Large intestine (tissue), 3 donors: ENCODE measurements at regions not wholly inside any gene's neighbourhood (a gene's known extent, or its start where the extent isn't known, plus 50 kb on each side); places are given as distances from the start of the nearest gene placed in this dataset.

Experiments used
- DNase-seq, 2 donors: peaks; one replicate each; pipeline versions ENCODE4 v3.0.0 to v3.0.0-alpha.2; 2013
- H3K27ac ChIP-seq: one replicate; pipeline ENCODE4 v1.5.1; 2013; ENCODE audit warnings: low read length
- H3K27me3 ChIP-seq: 2 replicates; pipeline ENCODE4 v1.6.1; 2013; ENCODE audit warnings: low read length; ENCODE audit not compliant: control insufficient read depth, insufficient read depth
- H3K36me3 ChIP-seq: 2 replicates; pipeline ENCODE4 v1.6.1; 2013; ENCODE audit warnings: low read length; ENCODE audit not compliant: control insufficient read depth, insufficient read depth
- H3K4me1 ChIP-seq: one replicate; pipeline ENCODE4 v1.6.1; 2013; ENCODE audit warnings: low read length; ENCODE audit not compliant: control insufficient read depth, insufficient read depth
- H3K4me3 ChIP-seq: one replicate; pipeline ENCODE4 v1.5.1; 2013; ENCODE audit warnings: low read length
- H3K9me3 ChIP-seq: one replicate; pipeline ENCODE4 v1.6.1; 2013; ENCODE audit warnings: mild to moderate bottlenecking, low read depth, low read length, moderate library complexity; ENCODE audit not compliant: control insufficient read depth
- WGBS: methylation state at CpG from one replicate; pipeline ENCODE4 v1.1.5; 2013; ENCODE audit warnings: low lambda C conversion rate; ENCODE audit not compliant: insufficient coverage; 5-methylcytosine and 5-hydroxymethylcytosine counted together

DNA sequence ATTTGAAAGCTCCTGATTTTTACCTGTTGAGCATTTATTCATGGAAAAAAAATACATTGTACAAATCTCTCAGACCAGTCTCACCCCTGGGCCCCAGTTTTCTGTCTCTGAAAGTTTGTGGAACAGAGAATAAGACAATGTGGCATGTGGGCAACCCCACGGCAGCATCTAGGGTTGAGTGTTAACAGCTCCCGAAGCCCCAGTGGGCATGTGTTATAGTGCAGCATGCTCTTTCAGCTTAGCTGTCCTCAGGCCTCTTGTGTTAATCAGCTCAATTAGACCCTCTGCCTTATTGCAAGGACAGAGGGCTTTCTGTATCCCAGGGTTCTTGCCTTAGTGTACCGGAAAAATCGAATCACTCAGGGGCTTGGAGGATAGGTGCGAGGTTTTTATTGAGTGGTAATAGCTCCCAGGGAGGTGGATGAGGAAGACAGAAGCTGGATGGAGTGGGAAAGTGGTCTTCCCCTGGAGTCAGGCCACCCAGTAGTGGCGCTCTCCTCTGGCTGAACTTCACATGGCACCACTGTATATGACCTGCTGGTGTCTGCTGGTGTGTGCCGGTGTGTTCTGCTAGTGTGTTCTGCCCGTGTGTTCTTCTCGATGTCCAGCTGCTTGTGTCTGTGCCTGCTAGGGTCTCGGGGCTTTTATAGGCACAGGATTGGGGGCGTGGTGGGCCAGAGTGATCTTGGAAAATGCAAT, 382.8 kb downstream of the EPM2A start:
- no peak overlapping the region for H3K4me3 ChIP-seq
- H3K4me1 ChIP-seq, result no peaks in the 10 kb centered on the region
- no peak overlapping the region for H3K27ac ChIP-seq
- H3K9me3 ChIP-seq, result no peaks in the 10 kb centered on the region
- WGBS, result no CpG with 5 or more reads among the region's 11 CpGs
- no peaks in the 10 kb centered on the region for H3K36me3 ChIP-seq
- DNase-seq, result no peak
- no peaks in the 10 kb centered on the region for H3K27me3 ChIP-seq

DNA sequence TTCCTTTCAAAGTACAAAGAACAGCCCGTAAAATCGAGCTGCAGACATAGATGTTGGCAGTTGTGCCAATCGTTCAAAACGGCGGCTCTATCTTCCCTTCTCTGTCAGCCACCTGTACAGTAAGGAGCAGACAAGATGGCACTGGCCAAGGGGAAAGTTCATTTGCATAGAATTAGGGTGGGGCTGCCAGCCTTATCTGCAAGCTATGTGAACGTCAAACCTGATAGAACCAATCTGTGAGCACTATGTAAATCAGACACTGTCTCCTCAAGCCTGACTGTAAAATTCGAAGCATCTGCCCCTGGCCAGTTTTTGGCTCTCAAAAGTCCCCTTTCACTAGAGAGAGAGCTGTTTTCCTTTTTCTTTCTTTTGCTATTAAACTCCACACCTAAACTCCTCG, 374.5 kb downstream of the EPM2A start:
- no peaks in the 10 kb centered on the region for H3K4me1 ChIP-seq
- 100% methylated on average over 1 of the region's 8 CpGs for WGBS
- H3K27ac ChIP-seq, result no peak overlapping the region
- H3K36me3 ChIP-seq, result no peaks in the 10 kb centered on the region
- H3K27me3 ChIP-seq, result no peaks in the 10 kb centered on the region
- H3K4me3 ChIP-seq, result no peak overlapping the region
- DNase-seq, result no peak
- H3K9me3 ChIP-seq, result no peaks in the 10 kb centered on the region

- no peaks in the 10 kb centered on the region for H3K27me3 ChIP-seq
- H3K4me1 ChIP-seq, result no peaks in the 10 kb centered on the region
- H3K4me3 ChIP-seq, result no peak overlapping the region
- no peak for DNase-seq
- no peaks in the 10 kb centered on the region for H3K36me3 ChIP-seq
- no CpG with 5 or more reads among the region's 5 CpGs for WGBS
- H3K9me3 ChIP-seq, result no peaks in the 10 kb centered on the region
- no peak overlapping the region for H3K27ac ChIP-seq
Measured at GRCh38 chr6:145367149-145367548, 368.2 kb downstream of the EPM2A start.

DNA sequence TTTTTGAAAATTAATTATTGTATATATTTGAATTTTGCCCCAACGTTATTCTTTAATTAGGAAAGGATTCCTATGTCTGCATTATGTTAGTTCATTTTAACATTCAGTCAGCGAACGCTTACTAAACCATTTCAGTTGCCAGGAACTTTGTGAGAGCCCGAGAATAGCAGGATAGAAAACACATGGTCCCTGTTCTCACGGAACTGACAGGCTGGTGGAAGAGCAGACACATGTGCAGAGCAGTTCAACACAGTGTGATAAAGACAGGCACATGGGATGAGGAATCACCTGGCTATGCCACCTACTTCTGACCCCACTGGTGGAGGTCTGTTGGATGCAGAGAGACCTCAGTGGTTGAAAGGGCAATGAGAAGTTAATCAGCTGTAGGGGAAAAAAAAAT, 367.2 kb downstream of the EPM2A start:
- WGBS, result 63% methylated on average over 2 of the region's 5 CpGs
- Histone ChIP-seq H3K27me3 (no peaks in the 10 kb centered on the region), H3K9me3 (no peaks in the 10 kb centered on the region), H3K36me3 (no peaks in the 10 kb centered on the region), H3K27ac (no peak overlapping the region), H3K4me3 (no peak overlapping the region), H3K4me1 (no peaks in the 10 kb centered on the region)
- DNase-seq, result no peak

DNA sequence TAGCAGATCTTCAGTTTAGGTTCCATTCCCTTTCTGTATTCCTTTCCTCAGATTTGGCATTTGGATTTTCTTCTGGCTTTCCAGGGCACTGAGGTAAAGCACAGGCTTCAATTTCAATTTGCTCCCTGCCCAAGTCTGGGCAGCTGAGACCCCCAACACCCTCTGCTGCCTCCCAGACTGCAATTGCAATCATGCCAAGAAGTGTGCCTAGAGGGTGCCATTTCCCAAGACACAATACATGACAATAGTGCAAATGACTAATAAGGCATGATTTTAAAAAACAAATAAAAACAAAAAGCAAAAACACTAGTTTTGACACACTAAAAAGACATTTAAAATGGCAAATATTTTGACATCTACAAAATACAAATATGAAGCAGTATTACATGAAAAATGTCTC, 364.8 kb downstream of the EPM2A start:
- H3K27me3 ChIP-seq, result no peaks in the 10 kb centered on the region
- no peaks in the 10 kb centered on the region for H3K36me3 ChIP-seq

GRCh38 chr6:145372671-145373151, 362.6 kb downstream of the EPM2A start:
- Histone ChIP-seq H3K9me3 (no peaks in the 10 kb centered on the region), H3K27me3 (no peaks in the 10 kb centered on the region), H3K4me3 (no peak overlapping the region), H3K27ac (no peak overlapping the region), H3K36me3 (no peaks in the 10 kb centered on the region), H3K4me1 (no peaks in the 10 kb centered on the region)
- DNase-seq, result no peak
- whole genome bisulfite sequencing, result 80% methylated on average over 1 of the region's 4 CpGs

More for the DNA sequence above, 364.8 kb downstream of the EPM2A start:
- Histone ChIP-seq H3K4me1 (no peaks in the 10 kb centered on the region), H3K27ac (no peak overlapping the region), H3K4me3 (no peak overlapping the region), H3K9me3 (no peaks in the 10 kb centered on the region)
- no peak for DNase-seq

GRCh38 chr6:145373826-145374225, 361.5 kb downstream of the EPM2A start:
- no peak overlapping the region for H3K4me3 ChIP-seq
- no peaks in the 10 kb centered on the region for H3K9me3 ChIP-seq
- no CpG with 5 or more reads among the region's 1 CpG for WGBS
- H3K27ac ChIP-seq, result no peak overlapping the region
- DNase-seq, result no peak
- no peaks in the 10 kb centered on the region for H3K4me1 ChIP-seq
- no peaks in the 10 kb centered on the region for H3K36me3 ChIP-seq
- H3K27me3 ChIP-seq, result no peaks in the 10 kb centered on the region

DNA sequence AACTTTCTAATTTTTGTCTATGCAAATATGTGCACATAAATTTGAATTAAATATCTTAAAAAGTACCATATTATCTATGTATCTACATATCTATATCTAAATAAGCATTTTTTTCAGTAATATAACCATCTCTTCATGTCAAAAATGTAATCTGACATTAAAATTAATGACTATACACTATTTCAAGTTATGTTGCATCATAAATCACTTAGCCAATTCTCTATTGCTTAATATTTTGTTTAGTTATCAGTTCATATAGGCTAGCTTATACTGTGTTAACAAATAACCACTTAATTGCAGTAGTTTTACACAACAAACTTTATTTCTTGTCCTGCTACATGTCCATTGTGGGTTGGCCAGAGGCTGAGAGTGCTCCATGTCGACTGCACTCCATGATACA, 360.8 kb downstream of the EPM2A start:
- Histone ChIP-seq H3K27me3 (no peaks in the 10 kb centered on the region), H3K4me3 (no peak overlapping the region), H3K27ac (no peak overlapping the region), H3K36me3 (no peaks in the 10 kb centered on the region), H3K9me3 (no peaks in the 10 kb centered on the region), H3K4me1 (no peaks in the 10 kb centered on the region)
- no peak for DNase-seq
- WGBS, result no CpG with 5 or more reads among the region's 1 CpG

GRCh38 chr6:145375502-145375901, 359.8 kb downstream of the EPM2A start:
- Histone ChIP-seq H3K27ac (no peak overlapping the region), H3K4me3 (no peak overlapping the region), H3K27me3 (no peaks in the 10 kb centered on the region), H3K9me3 (no peaks in the 10 kb centered on the region), H3K36me3 (no peaks in the 10 kb centered on the region), H3K4me1 (no peaks in the 10 kb centered on the region)
- no CpG with 5 or more reads among the region's 4 CpGs for WGBS
- DNase-seq, result no peak

- no peak for DNase-seq
- H3K36me3 ChIP-seq, result no peaks in the 10 kb centered on the region
- H3K9me3 ChIP-seq, result no peaks in the 10 kb centered on the region
- H3K4me1 ChIP-seq, result no peaks in the 10 kb centered on the region
- no peak overlapping the region for H3K4me3 ChIP-seq
- no CpG with 5 or more reads among the region's 1 CpG for WGBS
- no peak overlapping the region for H3K27ac ChIP-seq
- no peaks in the 10 kb centered on the region for H3K27me3 ChIP-seq
Measured at GRCh38 chr6:145380186-145380585, 355.1 kb downstream of the EPM2A start.

GRCh38 chr6:145381941-145382340, 353.4 kb downstream of the EPM2A start:
- no peak overlapping the region for H3K4me3 ChIP-seq
- H3K36me3 ChIP-seq, result no peaks in the 10 kb centered on the region
- no peak for DNase-seq
- H3K9me3 ChIP-seq, result no peaks in the 10 kb centered on the region
- no peaks in the 10 kb centered on the region for H3K4me1 ChIP-seq
- H3K27me3 ChIP-seq, result no peaks in the 10 kb centered on the region
- WGBS, result 13% methylated on average over 1 of the region's 3 CpGs
- H3K27ac ChIP-seq, result no peak overlapping the region
